ENCODE measurements at regions not wholly inside any gene's neighbourhood (a gene's known extent, or its start where the extent isn't known, plus 50 kb on each side); places are given as distances from the start of the nearest gene placed in this dataset.
"Not testable (repeated sequence)": the region's sequence is repeated elsewhere in the genome, so short reads cannot be mapped to it uniquely, and the experiment has no call there.

DNA sequence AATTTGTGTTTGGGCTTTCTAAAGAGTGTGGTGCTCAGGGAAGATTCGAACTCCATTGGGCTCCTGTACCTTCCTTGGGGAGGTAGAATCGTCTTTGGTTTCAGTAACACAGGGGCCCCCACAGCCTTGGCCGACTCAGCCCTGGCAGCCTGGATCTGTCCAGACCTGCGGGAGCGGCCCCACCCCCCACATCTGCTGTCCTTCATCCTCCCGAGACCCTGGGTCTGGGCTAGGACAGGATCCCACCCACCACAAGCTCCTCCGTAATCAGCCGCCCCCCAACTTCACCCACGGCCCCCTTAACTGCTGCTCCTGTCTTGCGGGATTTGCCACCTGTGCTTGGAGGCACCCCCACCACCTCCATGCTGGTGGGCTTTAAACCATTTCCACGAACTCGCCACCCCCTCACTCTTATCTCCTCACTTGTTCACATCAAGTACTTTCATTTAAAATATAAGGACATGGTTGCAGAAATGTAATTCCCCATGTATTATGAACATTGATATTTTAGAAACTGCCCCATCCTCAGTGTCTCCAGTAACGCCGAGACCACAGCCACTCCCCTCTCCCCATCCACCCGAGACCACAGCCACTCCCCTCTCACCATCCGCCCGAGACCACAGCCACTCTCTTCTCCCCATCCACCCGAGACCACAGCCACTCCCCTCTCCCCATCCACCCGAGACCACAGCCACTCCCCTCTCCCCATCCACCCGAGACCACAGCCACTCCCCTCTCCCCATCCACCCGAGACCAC, 84.7 kb upstream of the SFSWAP start:
- not testable (repeated sequence) for DNase-seq

DNA sequence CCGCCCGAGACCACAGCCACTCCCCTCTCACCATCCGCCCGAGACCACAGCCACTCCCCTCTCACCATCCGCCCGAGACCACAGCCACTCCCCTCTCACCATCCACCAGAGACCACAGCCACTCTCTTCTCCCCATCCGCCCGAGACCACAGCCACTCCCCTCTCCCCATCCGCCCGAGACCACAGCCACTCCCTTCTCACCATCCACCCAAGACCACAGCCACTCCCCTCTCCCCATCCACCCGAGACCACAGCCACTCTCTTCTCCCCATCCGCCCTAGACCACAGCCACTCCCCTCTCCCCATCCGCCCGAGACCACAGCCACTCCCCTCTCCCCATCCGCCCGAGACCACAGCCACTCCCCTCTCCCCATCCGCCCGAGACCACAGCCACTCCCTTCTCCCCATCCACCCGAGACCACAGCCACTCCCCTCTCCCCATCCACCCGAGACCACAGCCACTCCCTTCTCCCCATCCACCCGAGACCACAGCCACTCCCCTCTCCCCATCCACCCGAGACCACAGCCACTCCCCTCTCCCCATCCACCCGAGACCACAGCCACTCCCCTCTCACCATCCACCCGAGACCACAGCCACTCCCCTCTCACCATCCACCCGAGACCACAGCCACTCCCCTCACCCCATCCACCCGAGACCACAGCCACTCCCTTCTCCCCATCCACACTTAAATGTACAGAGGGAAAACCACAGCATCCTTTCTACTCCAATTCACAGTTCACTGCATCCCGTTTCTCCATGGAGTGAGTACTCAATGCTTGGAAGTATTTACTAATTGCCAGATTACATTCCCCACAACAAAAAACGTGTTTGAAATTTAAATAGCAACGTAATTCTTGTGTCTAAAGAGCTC, 83.5 kb upstream of the SFSWAP start:
- not testable (repeated sequence) for DNase-seq

DNA sequence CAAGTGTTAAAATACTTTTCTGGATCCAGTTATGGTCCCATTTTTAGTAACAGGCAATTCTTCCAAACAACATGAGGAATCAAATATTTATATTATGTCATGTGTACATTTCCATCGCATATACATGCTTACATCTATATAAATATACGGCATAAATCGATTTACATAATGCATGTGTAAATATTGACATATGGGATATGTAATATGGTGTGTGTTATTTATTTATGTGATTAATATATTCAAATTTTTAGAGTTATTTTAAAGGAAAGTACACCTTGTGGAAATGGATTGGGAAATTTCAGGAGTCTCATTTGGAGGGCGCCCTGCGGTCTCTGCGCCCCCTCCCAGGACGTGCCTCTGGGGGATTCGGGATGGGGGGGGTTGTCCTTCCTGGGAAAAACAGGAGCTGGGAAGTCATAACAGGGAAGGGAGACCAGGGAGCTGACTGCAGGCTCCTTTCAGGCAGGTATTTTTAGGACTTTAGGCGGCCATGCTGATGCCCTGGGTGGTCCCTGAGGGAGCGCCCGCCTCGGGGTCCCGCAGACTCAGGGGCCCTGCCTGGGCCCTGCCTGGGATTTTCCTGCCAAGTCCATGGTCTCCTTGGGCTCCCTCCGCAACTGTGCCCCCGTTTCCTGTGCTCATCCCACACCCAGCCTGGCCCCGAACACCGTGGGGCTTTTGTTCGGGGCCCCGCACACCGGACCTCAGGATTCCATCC, 82.7 kb upstream of the SFSWAP start:
- DNase-seq = no peak

DNA sequence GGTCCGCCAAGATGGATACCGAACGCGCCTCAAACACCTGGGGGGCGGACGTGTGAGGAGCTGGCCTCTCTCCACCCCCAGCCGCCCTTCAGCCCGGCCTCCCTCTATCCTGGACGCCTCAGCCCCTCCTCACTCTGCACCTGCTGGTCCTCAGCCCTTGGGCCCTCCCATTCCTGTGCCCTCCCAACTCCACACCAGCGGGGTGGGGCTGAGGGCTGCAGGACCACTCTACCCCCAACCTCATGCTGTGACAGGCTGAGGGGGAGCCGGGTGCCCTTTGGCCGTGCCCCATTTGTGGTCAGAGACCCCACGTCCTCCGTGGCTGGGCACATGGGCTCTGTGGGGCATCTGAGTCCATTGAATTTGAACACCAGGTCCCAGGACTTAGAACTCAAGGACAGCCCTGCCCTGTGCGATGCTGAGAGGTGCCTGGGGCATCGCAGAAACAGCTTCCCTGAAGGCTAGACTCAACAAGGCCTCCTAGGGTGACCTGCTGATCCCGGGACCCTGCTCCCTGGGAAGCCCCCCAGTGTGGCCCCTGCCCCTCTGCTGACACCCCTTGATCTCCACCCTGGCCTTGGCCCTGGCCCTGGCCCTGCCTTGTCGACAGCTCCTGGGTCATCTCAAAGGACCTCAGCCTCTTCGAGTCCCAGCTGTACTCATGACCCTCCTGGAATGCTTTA, 82.0 kb upstream of the SFSWAP start:
- no peak for DNase-seq

DNA sequence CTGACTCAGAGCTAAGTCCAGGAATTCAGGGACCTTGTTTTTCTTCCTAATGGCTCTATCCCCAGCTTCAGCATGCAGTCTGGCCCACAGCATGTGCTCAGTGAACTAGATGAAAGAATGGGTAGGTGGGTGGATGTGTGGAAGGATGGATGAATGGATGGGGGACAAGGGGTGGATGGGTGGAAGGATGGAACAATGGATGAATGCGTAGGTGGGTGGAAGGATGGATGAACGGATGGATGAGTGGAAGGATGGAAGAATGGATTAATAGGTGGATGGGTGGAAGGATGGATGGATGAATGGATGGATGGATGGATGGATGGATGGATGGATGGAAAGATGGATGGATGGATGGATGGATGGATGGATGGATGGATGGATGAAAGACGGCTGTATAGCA, 79.7 kb upstream of the SFSWAP start:
- DNase-seq = no peak

DNA sequence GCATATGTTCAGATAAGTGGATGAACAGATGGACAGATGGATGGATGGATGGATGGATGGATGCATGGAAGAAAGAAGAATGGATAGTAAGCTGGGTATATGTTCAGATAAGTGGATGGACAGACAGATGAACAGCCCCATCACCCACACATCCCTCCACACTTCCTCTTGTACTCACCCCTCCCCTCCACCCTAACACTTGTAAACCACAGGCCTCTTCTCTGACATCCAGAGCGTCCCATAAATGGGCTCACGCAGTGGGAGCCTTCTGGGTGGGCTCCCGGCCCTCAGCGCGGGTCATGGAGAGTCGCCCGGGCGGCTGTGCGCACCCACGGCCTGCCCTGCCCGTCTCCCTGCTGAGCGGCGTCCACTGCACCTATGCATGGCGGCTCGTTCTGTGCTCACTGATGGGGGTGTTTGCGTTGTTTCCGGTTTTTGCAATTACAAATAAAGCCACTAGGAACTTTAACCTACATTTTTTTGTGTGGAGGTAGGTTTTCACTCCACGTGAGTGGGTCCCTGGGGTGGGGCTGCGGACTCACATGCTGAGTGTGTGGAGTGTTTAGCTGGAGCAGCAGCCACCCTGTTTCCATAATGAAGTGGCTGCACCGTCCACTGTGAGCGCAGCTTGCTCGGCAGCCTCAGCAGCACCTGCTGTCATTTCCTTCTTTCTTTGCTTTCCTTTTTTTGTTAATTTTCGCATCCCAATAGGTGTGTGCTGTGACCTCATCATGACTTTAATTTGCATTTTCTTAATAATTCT, 78.8 kb upstream of the SFSWAP start:
- not testable (repeated sequence) for DNase-seq

DNA sequence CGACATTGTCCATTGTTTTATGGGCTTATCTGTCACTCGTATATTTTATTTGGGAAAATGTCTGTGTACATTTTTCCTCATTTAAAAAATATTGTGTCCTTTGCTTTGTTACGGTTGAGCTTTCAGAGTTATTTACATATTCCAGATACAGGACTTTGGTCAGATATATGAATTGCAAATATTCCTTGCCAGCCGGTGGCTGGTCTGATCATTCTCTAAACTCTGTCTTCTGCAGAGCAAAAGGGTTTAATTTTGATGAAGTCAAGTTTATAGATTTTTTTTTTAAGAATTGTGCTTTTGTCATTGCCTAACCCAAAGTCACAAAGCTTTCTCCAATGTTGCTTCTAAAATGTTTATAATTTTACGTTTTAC, 78.3 kb upstream of the SFSWAP start:
- not testable (repeated sequence) for DNase-seq

DNA sequence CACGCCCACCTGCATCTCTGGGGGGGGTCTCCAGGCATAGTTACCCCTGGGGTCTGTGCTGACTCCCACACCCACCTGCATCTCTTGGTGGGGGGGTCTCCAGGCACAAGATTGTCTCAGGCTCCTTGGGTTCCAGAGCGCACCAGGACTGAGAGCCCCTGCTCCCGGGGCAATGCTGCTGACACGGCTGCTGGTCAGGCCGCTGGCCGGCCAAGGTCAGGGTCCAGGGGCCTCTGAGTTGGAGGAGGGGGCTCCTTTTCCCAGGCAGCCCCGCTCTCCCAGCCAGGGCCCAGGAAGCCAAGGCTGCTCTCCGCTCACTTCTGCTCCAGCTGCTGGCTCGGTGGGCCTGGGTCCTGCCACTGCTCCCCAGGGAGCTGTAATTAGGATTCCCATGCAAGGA, 77.3 kb upstream of the SFSWAP start:
- not testable (repeated sequence) for DNase-seq

DNA sequence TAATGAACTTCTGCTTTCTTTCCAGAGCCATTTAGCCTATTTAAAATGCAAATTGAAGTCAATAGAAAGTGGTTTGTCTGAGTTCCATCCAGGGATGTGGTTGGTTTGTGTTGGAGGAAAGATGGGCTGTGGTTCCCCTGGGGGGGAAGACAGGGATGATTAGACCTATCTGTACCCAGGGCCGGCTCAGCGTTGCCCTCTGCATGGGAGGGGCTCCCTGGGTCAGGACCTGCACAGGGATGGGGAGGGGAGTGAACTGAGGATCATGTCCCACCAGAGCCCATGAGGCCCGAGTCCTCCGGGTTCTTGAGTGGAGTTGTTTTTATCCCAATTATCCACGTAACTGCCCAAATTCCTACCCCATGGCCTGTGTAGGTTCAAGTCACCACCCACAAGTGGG, 76.9 kb upstream of the SFSWAP start:
- no peak for DNase-seq

DNA sequence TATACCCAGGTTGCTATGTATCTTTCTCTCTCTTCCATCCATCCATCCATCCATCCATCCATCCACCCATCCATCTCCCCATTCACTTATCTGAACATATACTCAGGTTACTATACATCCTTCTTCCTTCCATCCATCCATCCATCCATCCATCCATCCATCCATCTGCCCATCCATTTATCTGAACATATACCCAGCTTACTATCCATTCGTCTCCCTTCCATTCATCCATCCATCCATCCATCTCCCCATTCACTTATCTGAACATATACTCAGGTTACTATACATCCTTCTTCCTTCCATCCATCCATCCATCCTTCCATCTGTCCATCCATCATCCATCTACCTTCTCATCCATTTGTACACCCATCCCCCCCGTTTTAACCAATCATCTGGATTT, 75.9 kb upstream of the SFSWAP start:
- DNase-seq = not testable (repeated sequence)

DNA sequence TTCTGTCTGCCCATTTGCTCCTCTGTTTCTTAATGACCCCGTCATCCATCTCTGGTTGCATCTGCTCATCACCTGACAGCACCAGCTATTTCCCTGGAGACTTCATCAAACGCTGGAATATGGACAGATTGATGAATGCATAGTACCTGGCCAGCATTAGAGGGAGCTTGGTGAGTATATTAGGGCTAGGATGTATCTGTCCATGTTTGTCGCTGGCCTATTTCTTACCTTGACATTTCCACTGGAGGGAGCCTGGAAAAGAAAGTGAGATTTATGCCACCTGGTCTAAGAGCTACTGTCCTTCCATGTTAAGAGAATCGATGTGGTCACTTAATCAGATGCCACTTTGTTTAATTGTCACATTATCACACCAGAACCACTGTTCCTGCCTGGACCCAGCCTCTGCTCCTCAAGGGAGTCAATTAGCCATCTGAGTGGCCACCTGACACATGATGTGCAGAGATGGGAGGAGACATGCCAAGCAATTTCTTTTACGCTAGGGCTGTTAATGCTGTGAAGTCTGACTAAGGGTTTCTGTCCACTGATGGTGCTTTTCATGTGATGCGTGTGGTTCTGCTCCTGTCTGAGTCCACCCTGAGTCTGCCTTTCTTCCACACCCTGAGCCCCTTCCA, 75.3 kb upstream of the SFSWAP start:
- no peak for DNase-seq

DNA sequence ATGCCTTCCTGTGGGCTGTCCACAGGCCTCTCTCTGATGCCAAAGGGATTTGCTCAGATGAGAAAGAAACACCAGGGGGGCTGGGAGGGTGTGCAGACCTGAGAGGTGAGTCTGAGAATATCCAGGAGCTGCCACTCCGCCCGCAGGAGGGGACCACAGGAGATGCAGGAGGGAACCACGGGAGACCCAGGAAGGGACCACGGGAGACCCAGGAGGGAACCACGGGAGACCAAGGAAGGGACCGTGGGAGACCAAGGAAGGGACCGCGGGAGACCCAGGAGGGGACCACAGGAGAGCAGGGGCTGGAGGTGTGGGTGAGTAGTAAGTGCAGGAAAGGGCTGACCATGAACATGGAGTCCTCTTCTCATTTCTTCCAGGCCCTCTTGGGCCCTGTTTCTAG, 74.6 kb upstream of the SFSWAP start:
- DNase-seq = no peak

DNA sequence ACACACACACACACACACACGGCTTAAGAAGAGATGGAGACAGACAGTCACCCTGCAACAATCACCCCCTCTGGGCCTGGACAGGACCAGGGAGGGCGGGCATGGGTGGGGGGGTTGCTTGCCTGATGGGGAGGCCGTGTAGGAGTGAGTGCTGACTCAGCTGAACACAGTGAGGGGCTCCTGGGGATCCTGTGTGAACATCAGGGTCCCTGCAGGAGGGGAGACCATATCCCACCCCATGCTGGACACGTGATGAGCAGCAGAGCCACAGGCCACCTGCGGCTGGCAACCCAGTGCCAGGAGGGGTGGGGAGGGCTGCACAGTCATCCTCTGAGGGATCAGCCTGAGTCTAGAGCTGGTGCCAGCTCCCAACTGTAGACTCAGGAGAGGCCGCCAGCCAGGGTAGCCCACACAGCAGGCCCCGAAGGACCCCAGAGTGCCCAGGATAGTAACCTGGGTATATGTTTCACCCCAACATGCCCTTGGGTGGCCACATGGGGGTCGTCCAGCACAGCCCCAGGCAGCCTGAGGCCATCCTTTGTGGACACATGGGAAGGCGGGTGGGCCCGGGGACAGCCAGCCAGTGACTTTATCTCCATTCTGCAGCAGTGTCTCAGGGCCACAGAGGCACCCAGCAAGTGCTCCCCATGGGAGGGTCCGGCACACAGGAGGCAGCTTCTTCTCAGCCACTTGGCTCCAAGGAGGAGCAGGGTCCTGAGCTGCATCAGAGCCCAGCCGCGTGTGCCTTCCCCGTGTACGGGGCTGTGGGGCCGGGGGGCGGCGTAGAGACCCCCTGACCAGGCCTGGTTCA, 73.7 kb upstream of the SFSWAP start:
- DNase-seq = no peak

DNA sequence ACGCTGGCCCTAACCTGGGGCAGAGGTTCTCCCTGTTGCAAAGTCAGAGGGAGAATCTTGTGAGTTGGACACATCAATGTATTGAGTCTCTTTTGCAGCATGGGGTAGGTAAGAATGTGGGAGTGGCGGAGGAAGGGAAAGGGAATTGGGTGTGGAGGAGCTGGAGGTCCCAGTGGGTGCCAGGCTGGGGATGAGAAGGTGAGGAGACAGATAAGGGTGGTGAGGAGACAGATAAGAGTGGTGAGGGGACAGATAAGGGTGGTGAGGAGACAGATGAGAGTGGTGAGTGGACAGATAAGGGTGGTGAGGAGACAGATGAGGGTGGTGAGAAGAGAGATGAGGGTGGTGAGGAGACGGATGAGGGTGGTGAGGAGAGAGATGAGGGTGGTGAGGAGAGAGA, 72.9 kb upstream of the SFSWAP start:
- DNase-seq = no peak

DNA sequence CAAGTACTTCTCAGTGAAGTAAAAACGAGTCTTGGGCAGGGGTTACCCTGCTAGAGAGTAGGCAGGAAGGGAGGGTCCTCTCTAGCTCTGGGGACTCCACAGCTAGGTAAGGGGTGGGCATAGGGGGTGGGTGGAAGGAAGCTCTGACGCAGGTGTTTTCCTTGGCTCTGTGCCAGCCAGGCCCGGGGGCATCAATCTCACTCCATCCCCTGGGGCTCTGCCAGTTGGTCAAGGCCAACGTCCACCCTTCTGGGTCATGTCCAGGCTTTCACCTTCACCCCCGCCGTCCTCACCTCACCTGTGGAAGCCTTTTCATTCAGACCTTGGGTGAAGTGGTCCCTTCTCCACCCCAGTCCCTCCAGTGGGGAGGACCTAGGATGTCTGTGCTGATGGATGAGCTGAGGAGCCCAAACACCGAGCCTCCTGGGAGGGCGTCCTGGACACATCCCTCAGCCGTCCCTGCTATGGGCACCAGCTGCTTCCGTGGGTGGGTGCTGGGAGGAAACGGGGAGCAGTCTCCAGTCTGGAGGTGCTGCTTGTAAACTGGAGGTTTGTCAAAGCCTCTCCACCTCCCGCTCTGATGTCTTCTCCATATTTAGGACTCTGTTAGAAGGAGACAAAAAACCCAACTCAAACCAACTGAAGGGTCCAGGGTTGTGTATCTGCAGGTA, 71.5 kb upstream of the SFSWAP start:
- no peak for DNase-seq

DNA sequence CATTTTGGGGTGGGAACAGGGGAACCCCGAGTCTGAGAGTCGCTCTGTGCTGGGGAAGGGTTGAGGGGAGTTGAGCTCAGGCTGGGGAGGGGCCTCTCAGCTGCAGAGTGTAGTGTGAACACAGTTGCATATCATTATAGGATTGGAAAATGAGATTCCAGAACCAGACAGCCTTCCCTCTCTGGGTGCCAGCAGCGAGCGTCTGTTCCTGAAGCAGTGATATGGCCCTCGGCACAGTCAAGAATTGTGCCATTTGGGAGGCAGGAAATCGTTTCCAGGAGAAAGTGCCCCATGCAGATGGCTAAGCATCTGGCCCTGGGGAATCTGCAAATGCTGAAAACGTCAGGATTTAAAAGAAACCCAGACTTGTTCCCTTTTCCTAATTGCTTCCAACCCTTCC, 70.4 kb upstream of the SFSWAP start:
- no peak for DNase-seq

DNA sequence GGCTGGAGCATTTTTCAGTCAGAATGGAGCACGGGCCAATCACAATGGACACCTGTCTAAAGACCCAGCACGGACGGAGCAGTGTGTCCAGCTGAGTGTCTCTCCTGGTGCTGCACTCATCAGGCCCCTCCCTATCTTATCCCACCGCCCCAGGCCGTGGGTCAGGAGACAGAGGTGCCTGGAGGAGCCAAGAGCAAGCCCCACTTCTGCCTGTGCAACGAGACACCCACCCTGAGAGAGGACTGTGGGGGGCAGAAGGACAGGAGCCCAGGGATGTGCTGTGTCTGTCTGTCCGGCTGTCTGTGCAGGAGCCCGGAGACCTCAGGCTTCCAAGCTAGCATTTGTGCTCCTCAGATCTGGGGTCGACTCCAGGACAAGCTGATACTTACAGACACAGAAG, 69.6 kb upstream of the SFSWAP start:
- no peak for DNase-seq

DNA sequence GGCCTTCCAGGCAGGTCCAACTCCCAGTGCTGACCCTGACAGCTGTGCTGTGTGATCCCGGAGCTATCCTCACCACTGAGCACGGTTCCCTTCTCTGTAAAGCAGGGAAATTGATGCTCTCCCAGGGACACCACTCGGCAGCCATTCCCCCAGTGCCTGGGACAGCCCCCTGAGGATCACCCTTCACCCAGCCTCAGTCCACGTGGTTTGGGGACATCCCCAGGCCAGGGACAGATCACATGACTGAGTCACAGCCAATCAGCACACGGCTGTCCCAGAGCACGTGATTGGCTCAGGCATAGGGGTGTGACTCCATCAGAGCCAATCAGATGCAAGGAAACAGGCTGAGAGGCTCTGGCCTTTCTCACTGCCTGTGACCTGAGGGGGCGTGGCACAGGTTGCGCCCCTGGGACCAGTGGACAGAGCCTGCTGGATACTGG, 68.8 kb upstream of the SFSWAP start:
- no peak for DNase-seq

DNA sequence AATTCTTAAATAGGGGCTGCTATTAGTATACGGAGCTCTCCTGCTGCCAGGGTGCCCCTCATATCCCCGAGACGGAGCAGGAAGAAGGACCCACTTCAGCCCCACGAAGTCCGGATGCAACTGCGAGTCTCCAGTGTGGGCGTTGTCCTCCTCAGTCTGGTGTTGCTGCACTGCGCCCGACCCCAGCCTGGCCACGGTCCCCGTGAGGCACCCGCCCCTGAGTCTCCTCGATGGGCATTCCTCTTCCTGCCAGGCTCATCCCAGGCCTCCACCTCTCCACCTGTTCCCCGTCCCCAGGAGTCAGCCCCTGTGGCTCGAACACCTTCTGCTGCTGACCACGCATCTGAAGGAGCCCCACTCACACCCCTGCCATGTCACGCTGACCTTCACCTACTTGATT, 68.1 kb upstream of the SFSWAP start:
- DNase-seq = no peak
